Keratinocyte (primary cell): ENCODE measurements at regions not wholly inside any gene's neighbourhood (a gene's known extent, or its start where the extent isn't known, plus 50 kb on each side); places are given as distances from the start of the nearest gene placed in this dataset.

Source experiments
- DNase-seq: peaks from one replicate; pipeline ENCODE4 v3.0.0-alpha.2; 2011; ENCODE audit warnings: low read depth, missing footprints, low spot score
- FAIRE-seq: peaks from 2 replicates; lab custom pipeline; 2011; peaks lifted over from hg19 to GRCh38; lab: Jason Lieb, UNC
- H2AFZ ChIP-seq: 2 replicates; pipeline ENCODE4 v1.6.0; 2012; ENCODE audit warnings: low read length, control low read depth, inconsistent platforms; ENCODE audit not compliant: control insufficient read depth
- H3K27ac ChIP-seq: 2 replicates; pipeline ENCODE4 v1.5.1; 2011; ENCODE audit warnings: low read length; ENCODE audit not compliant: control insufficient read depth, insufficient read depth
- H3K27me3 ChIP-seq: 3 replicates; pipeline ENCODE4 v1.6.0; 2011; ENCODE audit warnings: low read length; ENCODE audit not compliant: control insufficient read depth, insufficient read depth; ENCODE audit errors: extremely low read depth
- H3K36me3 ChIP-seq, 2 experiments: 2 replicates in 1 of 2; 3 replicates in 1 of 2; pipeline ENCODE4 v1.5.1; 2011; ENCODE audit warnings: low read length in 2 of 2, mild to moderate bottlenecking in 1 of 2; ENCODE audit not compliant: control insufficient read depth in 2 of 2, insufficient read depth in 2 of 2; ENCODE audit errors: extremely low read depth in 1 of 2
- H3K4me1 ChIP-seq: 3 replicates; pipeline ENCODE4 v1.5.1; 2011; ENCODE audit warnings: low read length; ENCODE audit not compliant: control insufficient read depth, insufficient read depth; ENCODE audit errors: extremely low read depth
- H3K4me2 ChIP-seq: 3 replicates; pipeline ENCODE4 v1.6.0; 2011; ENCODE audit warnings: low read depth, low read length; ENCODE audit not compliant: control insufficient read depth, insufficient read depth; ENCODE audit errors: extremely low read depth
- H3K4me3 ChIP-seq, 3 experiments: fragments of 200-600 bp in 1 of 3; sonication (generic) in 1 of 3; 2 replicates in 2 of 3; 3 replicates in 1 of 3; pipeline ENCODE4 v1.5.1; 2011 to 2016; ENCODE audit warnings: low read length in 3 of 3, mild to moderate bottlenecking in 3 of 3, control low read depth in 2 of 3, inconsistent platforms in 1 of 3, low read depth in 1 of 3, mixed read lengths in 1 of 3, mixed run types in 1 of 3, moderate library complexity in 1 of 3; ENCODE audit not compliant: control insufficient read depth in 2 of 3, insufficient read depth in 2 of 3; ENCODE audit errors: extremely low read depth in 1 of 3
- H3K79me2 ChIP-seq: 2 replicates; pipeline ENCODE4 v1.6.0; 2012; ENCODE audit warnings: low read length; ENCODE audit not compliant: control insufficient read depth, insufficient read depth
- H3K9ac ChIP-seq: 3 replicates; pipeline ENCODE4 v1.6.0; 2011; ENCODE audit warnings: low read length; ENCODE audit not compliant: control insufficient read depth, insufficient read depth; ENCODE audit errors: extremely low read depth
- H3K9me1 ChIP-seq: 3 replicates; pipeline ENCODE4 v1.6.0; 2011; ENCODE audit warnings: low read length; ENCODE audit not compliant: control insufficient read depth, insufficient read depth; ENCODE audit errors: extremely low read depth
- H3K9me3 ChIP-seq: 2 replicates; pipeline ENCODE4 v1.5.1; 2012; ENCODE audit warnings: low read depth, low read length; ENCODE audit not compliant: control insufficient read depth
- H4K20me1 ChIP-seq: 3 replicates; pipeline ENCODE4 v1.6.0; 2011; ENCODE audit warnings: low read length; ENCODE audit not compliant: control insufficient read depth, insufficient read depth; ENCODE audit errors: extremely low read depth
- CTCF ChIP-seq, 3 experiments: IDR thresholded peaks in 1 of 3; conservative IDR thresholded peaks in 1 of 3; optimal IDR thresholded peaks in 1 of 3; 2 replicates in 2 of 3; 3 replicates in 1 of 3; pipeline versions ENCODE3 to v1.5.1; 2011; ENCODE audit warnings: low read length in 3 of 3, mild to moderate bottlenecking in 3 of 3, moderate library complexity in 2 of 3, control low read depth in 1 of 3, inconsistent platforms in 1 of 3; ENCODE audit not compliant: insufficient read depth in 2 of 3; ENCODE audit errors: extremely low read depth in 1 of 3
- EZH2 ChIP-seq: IDR thresholded peaks from one replicate; pipeline ENCODE4 v1.6.1; 2012; ENCODE audit warnings: inconsistent platforms, mild to moderate bottlenecking, low read length, moderate library complexity
- dilution Hi-C: fragments of 300-500 bp; cut with MboI; formaldehyde crosslinking; loops from one replicate; pipeline ENCODE4 v1.7.0; 2020; ENCODE audit warnings: low sequenced_read_pairs; ENCODE audit not compliant: extremely low pct_ligation_motif_present

- Histone ChIP-seq H3K9me3 (no peaks in the 10 kb centered on the region), H3K27ac (no peak overlapping the region), H3K79me2 (no peaks in the 10 kb centered on the region), H3K4me2 (no peak overlapping the region), H2AFZ (no peak overlapping the region), H3K9me1 (no peaks in the 10 kb centered on the region), H3K36me3 (no peaks in the 10 kb centered on the region), H3K27me3 (no peaks in the 10 kb centered on the region), H4K20me1 (no peaks in the 10 kb centered on the region), H3K4me1 (no peaks in the 10 kb centered on the region), H3K4me3 (no peak overlapping the region), H3K9ac (no peak overlapping the region)
- TF ChIP-seq EZH2 = no peak
- no peak for TF ChIP-seq CTCF (optimal IDR thresholded peaks at IDR 0.05 in 1 of 3, IDR thresholded peaks at IDR 0.05 in 1 of 3, conservative IDR thresholded peaks at IDR 0.05 in 1 of 3; ENCODE audit: extremely low read depth in 1 of 3, insufficient read depth in 2 of 3, low read length in 3 of 3)
- no peak for FAIRE-seq
- no peak for DNase-seq
- dilution Hi-C loops = no loop called here
Measured at GRCh38 chr3:76900596-76900995, 139.3 kb upstream of the ROBO2 start.

- TF ChIP-seq CTCF (optimal IDR thresholded peaks at IDR 0.05 in 1 of 3, IDR thresholded peaks at IDR 0.05 in 1 of 3, conservative IDR thresholded peaks at IDR 0.05 in 1 of 3; ENCODE audit: extremely low read depth in 1 of 3, insufficient read depth in 2 of 3, low read length in 3 of 3) (no peak), EZH2 (no peak)
- no peaks in the 10 kb centered on the region for H4K20me1 ChIP-seq
- H3K9me1 ChIP-seq = no peaks in the 10 kb centered on the region
- no peak overlapping the region for H3K27ac ChIP-seq
- no peaks in the 10 kb centered on the region for H3K36me3 ChIP-seq
- no peak overlapping the region for H3K4me2 ChIP-seq
- H3K79me2 ChIP-seq = no peaks in the 10 kb centered on the region
- H3K4me3 ChIP-seq = no peak overlapping the region
- no peak overlapping the region for H2AFZ ChIP-seq
- no peaks in the 10 kb centered on the region for H3K4me1 ChIP-seq
- dilution Hi-C loops = no loop called here
- FAIRE-seq (no peak), DNase-seq (no peak)
- no peaks in the 10 kb centered on the region for H3K27me3 ChIP-seq
- no peak overlapping the region for H3K9ac ChIP-seq
- H3K9me3 ChIP-seq = no peaks in the 10 kb centered on the region
Measured at GRCh38 chr3:76908156-76908555, 131.7 kb upstream of the ROBO2 start.
